ENCODE measurements at regions not wholly inside any gene's neighbourhood (a gene's known extent, or its start where the extent isn't known, plus 50 kb on each side); places are given as distances from the start of the nearest gene placed in this dataset.

GRCh38 chr10:33388785-33389184 lies 54.3 kb upstream of the NRP1 start:
- Histone ChIP-seq H3K9me2 (ENCODE audit: low read depth, low read length) (no peaks in the 10 kb centered on the region), H3K4me3 (ENCODE audit: low read depth, low read length, poor library complexity, severe bottlenecking) (no peak overlapping the region), H3K27me3 (ENCODE audit: insufficient read depth, low read length) (no peaks in the 10 kb centered on the region), H3K79me2 (ENCODE audit: insufficient read depth, low read length) (no peaks in the 10 kb centered on the region), H4K20me1 (ENCODE audit: insufficient read depth, low read length) (no peaks in the 10 kb centered on the region), H3K27ac (ENCODE audit: low read depth, low read length, poor library complexity, severe bottlenecking) (no peak overlapping the region), H3K4me1 (ENCODE audit: insufficient read depth, low read length, severe bottlenecking) (no peaks in the 10 kb centered on the region), H3F3A (ENCODE audit: insufficient read depth, low read length) (no peaks in the 10 kb centered on the region), H3K9ac (ENCODE audit: low read length) (no peak overlapping the region), H3K9me3 (ENCODE audit: low read length) (no peaks in the 10 kb centered on the region), H2AFZ (ENCODE audit: low read length) (no peak overlapping the region), H3K4me2 (ENCODE audit: low read length) (no peak overlapping the region), H3K36me3 (ENCODE audit: insufficient read depth, low read length) (no peaks in the 10 kb centered on the region)
- TF ChIP-seq CTCF (IDR thresholded peaks at IDR 0.05; ENCODE audit: low read length), result no peak
- TF ChIP-seq EZH2 (IDR thresholded peaks at IDR 0.05; ENCODE audit: borderline replicate concordance, low read length), result no peak

- no peaks in the 10 kb centered on the region for H3K79me2 ChIP-seq (ENCODE audit: insufficient read depth, low read length)
- no peaks in the 10 kb centered on the region for H3K9me3 ChIP-seq (ENCODE audit: low read length)
- H3K9me2 ChIP-seq (ENCODE audit: low read depth, low read length), result no peaks in the 10 kb centered on the region
- H3K4me2 ChIP-seq (ENCODE audit: low read length), result no peak overlapping the region
- no peak overlapping the region for H2AFZ ChIP-seq (ENCODE audit: low read length)
- no peaks in the 10 kb centered on the region for H3K4me1 ChIP-seq (ENCODE audit: insufficient read depth, low read length, severe bottlenecking)
- H3K36me3 ChIP-seq (ENCODE audit: insufficient read depth, low read length), result no peaks in the 10 kb centered on the region
- no peak overlapping the region for H3K4me3 ChIP-seq (ENCODE audit: low read depth, low read length, poor library complexity, severe bottlenecking)
- no peak overlapping the region for H3K9ac ChIP-seq (ENCODE audit: low read length)
- H3K27ac ChIP-seq (ENCODE audit: low read depth, low read length, poor library complexity, severe bottlenecking), result no peak overlapping the region
- no peak for TF ChIP-seq EZH2 (IDR thresholded peaks at IDR 0.05; ENCODE audit: borderline replicate concordance, low read length)
- TF ChIP-seq CTCF (IDR thresholded peaks at IDR 0.05; ENCODE audit: low read length), result no peak
- no peaks in the 10 kb centered on the region for H4K20me1 ChIP-seq (ENCODE audit: insufficient read depth, low read length)
- no peaks in the 10 kb centered on the region for H3K27me3 ChIP-seq (ENCODE audit: insufficient read depth, low read length)
- H3F3A ChIP-seq (ENCODE audit: insufficient read depth, low read length), result no peaks in the 10 kb centered on the region
Measured at GRCh38 chr10:33388382-33388781, 53.9 kb upstream of the NRP1 start.

GRCh38 chr10:33387720-33388119 lies 53.3 kb upstream of the NRP1 start:
- Histone ChIP-seq H3K36me3 (ENCODE audit: insufficient read depth, low read length) (no peaks in the 10 kb centered on the region), H3K9me3 (ENCODE audit: low read length) (no peaks in the 10 kb centered on the region), H3K79me2 (ENCODE audit: insufficient read depth, low read length) (no peaks in the 10 kb centered on the region), H4K20me1 (ENCODE audit: insufficient read depth, low read length) (no peaks in the 10 kb centered on the region), H3K27me3 (ENCODE audit: insufficient read depth, low read length) (no peaks in the 10 kb centered on the region), H2AFZ (ENCODE audit: low read length) (no peak overlapping the region), H3F3A (ENCODE audit: insufficient read depth, low read length) (no peaks in the 10 kb centered on the region), H3K27ac (ENCODE audit: low read depth, low read length, poor library complexity, severe bottlenecking) (no peak overlapping the region), H3K4me1 (ENCODE audit: insufficient read depth, low read length, severe bottlenecking) (no peaks in the 10 kb centered on the region), H3K4me2 (ENCODE audit: low read length) (no peak overlapping the region), H3K9ac (ENCODE audit: low read length) (no peak overlapping the region), H3K4me3 (ENCODE audit: low read depth, low read length, poor library complexity, severe bottlenecking) (no peak overlapping the region), H3K9me2 (ENCODE audit: low read depth, low read length) (no peaks in the 10 kb centered on the region)
- TF ChIP-seq CTCF (IDR thresholded peaks at IDR 0.05; ENCODE audit: low read length), result no peak
- TF ChIP-seq EZH2 (IDR thresholded peaks at IDR 0.05; ENCODE audit: borderline replicate concordance, low read length), result no peak

Data from OCI-LY1 (cell line).